Activated CD4-positive, alpha-beta T cell treated with anti-CD3 and anti-CD28 coated beads, Interleukin-2, amount 10 ng/mL, durations not matched to agents 24 days and 14 days (primary cell): ENCODE measurements at regions not wholly inside any gene's neighbourhood (a gene's known extent, or its start where the extent isn't known, plus 50 kb on each side); places are given as distances from the start of the nearest gene placed in this dataset.
"Not testable (repeated sequence)": the region's sequence is repeated elsewhere in the genome, so short reads cannot be mapped to it uniquely, and the experiment has no call there.

ENCODE experiments used
- DNase-seq: peaks from one replicate; pipeline ENCODE4 v3.0.0; 2022
- H3K27ac Mint-ChIP-seq: one replicate; pipeline ENCODE4 v1.8.0; 2022; ENCODE audit warnings: mild to moderate bottlenecking, mixed read lengths
- H3K27me3 Mint-ChIP-seq: one replicate; pipeline ENCODE4 v1.8.0; 2022; ENCODE audit warnings: mixed read lengths
- H3K36me3 Mint-ChIP-seq: one replicate; pipeline ENCODE4 v1.8.0; 2022; ENCODE audit warnings: low read depth, mild to moderate bottlenecking, mixed read lengths
- H3K4me1 Mint-ChIP-seq: one replicate; pipeline ENCODE4 v1.8.0; 2021; ENCODE audit warnings: mixed read lengths
- H3K4me3 Mint-ChIP-seq: one replicate; pipeline ENCODE4 v1.8.0; 2022; ENCODE audit warnings: mild to moderate bottlenecking, moderate library complexity, mixed read lengths
- H3K9me3 Mint-ChIP-seq: one replicate; pipeline ENCODE4 v1.8.0; 2021; ENCODE audit warnings: mixed read lengths
- intact Hi-C: fragments of 100-400 bp; cut with micrococcal nuclease; formaldehyde crosslinking; loops from one replicate; pipeline ENCODE4 v1.15.1; 2023

GRCh38 chr6:121723623-121724022, 288.2 kb downstream of the GJA1 start:
- no peaks in the 10 kb centered on the region for H3K36me3 Mint-ChIP-seq
- DNase-seq = no peak
- no peak overlapping the region for H3K4me3 Mint-ChIP-seq
- intact Hi-C loops = no loop called here
- no peaks in the 10 kb centered on the region for H3K4me1 Mint-ChIP-seq
- H3K9me3 Mint-ChIP-seq = peaks cover 4% of the 10 kb centered on the region
- no peak overlapping the region for H3K27ac Mint-ChIP-seq
- peaks cover 2% of the 10 kb centered on the region for H3K27me3 Mint-ChIP-seq

- DNase-seq = no peak
- no peak overlapping the region for H3K4me3 Mint-ChIP-seq
- no peaks in the 10 kb centered on the region for H3K4me1 Mint-ChIP-seq
- peaks cover 2% of the 10 kb centered on the region for H3K27me3 Mint-ChIP-seq
- no peak overlapping the region for H3K27ac Mint-ChIP-seq
- intact Hi-C loops = no loop called here
- peaks cover 4% of the 10 kb centered on the region for H3K9me3 Mint-ChIP-seq
- H3K36me3 Mint-ChIP-seq = no peaks in the 10 kb centered on the region
Observed at GRCh38 chr6:121724576-121724975, 289.1 kb downstream of the GJA1 start.

GRCh38 chr6:121726596-121726995, 291.1 kb downstream of the GJA1 start:
- intact Hi-C loops = no loop called here
- no peaks in the 10 kb centered on the region for H3K36me3 Mint-ChIP-seq
- no peak overlapping the region for H3K4me3 Mint-ChIP-seq
- no peaks in the 10 kb centered on the region for H3K4me1 Mint-ChIP-seq
- peaks cover 12% of the 10 kb centered on the region for H3K9me3 Mint-ChIP-seq
- no peak overlapping the region for H3K27ac Mint-ChIP-seq
- peaks cover 2% of the 10 kb centered on the region for H3K27me3 Mint-ChIP-seq
- DNase-seq = no peak

GRCh38 chr6:121730616-121731015, 295.2 kb downstream of the GJA1 start:
- peaks cover 8% of the 10 kb centered on the region for H3K9me3 Mint-ChIP-seq
- no peak for DNase-seq
- H3K4me1 Mint-ChIP-seq = no peaks in the 10 kb centered on the region
- intact Hi-C loops = no loop called here
- H3K27ac Mint-ChIP-seq = no peak overlapping the region
- H3K4me3 Mint-ChIP-seq = no peak overlapping the region
- H3K27me3 Mint-ChIP-seq = no peaks in the 10 kb centered on the region
- no peaks in the 10 kb centered on the region for H3K36me3 Mint-ChIP-seq

- Mint-ChIP-seq H3K9me3 (peaks cover 8% of the 10 kb centered on the region), H3K27ac (no peak overlapping the region), H3K36me3 (no peaks in the 10 kb centered on the region), H3K27me3 (no peaks in the 10 kb centered on the region), H3K4me1 (no peaks in the 10 kb centered on the region), H3K4me3 (no peak overlapping the region)
- intact Hi-C loops = no loop called here
- DNase-seq = no peak
Observed at GRCh38 chr6:121731381-121731780, 295.9 kb downstream of the GJA1 start.

GRCh38 chr6:121732641-121733040, 297.2 kb downstream of the GJA1 start:
- Mint-ChIP-seq H3K4me1 (no peaks in the 10 kb centered on the region), H3K27me3 (no peaks in the 10 kb centered on the region), H3K9me3 (peaks cover 8% of the 10 kb centered on the region), H3K27ac (no peak overlapping the region), H3K4me3 (no peak overlapping the region), H3K36me3 (no peaks in the 10 kb centered on the region)
- intact Hi-C loops = no loop called here
- DNase-seq = no peak

- H3K36me3 Mint-ChIP-seq = no peaks in the 10 kb centered on the region
- intact Hi-C loops = no loop called here
Observed at GRCh38 chr6:121733234-121733633, 297.8 kb downstream of the GJA1 start.

GRCh38 chr6:121740188-121740587, 304.7 kb downstream of the GJA1 start:
- H3K9me3 Mint-ChIP-seq, H3K27ac Mint-ChIP-seq, H3K4me3 Mint-ChIP-seq, H3K27me3 Mint-ChIP-seq, H3K4me1 Mint-ChIP-seq, intact Hi-C loops, H3K36me3 Mint-ChIP-seq, DNase-seq: not testable (repeated sequence)

More at GRCh38 chr6:121733234-121733633, 297.8 kb downstream of the GJA1 start:
- no peak overlapping the region for H3K27ac Mint-ChIP-seq
- peaks cover 8% of the 10 kb centered on the region for H3K9me3 Mint-ChIP-seq
- H3K4me1 Mint-ChIP-seq = no peaks in the 10 kb centered on the region
- no peaks in the 10 kb centered on the region for H3K27me3 Mint-ChIP-seq
- H3K4me3 Mint-ChIP-seq = no peak overlapping the region
- no peak for DNase-seq

GRCh38 chr6:121743691-121744090, 308.2 kb downstream of the GJA1 start:
- H3K36me3 Mint-ChIP-seq = no peaks in the 10 kb centered on the region
- no peaks in the 10 kb centered on the region for H3K4me1 Mint-ChIP-seq
- H3K27ac Mint-ChIP-seq = no peak overlapping the region
- H3K27me3 Mint-ChIP-seq = no peaks in the 10 kb centered on the region
- no peak for DNase-seq
- intact Hi-C loops = no loop called here
- H3K4me3 Mint-ChIP-seq = no peak overlapping the region
- H3K9me3 Mint-ChIP-seq = no peaks in the 10 kb centered on the region

- H3K36me3 Mint-ChIP-seq = no peaks in the 10 kb centered on the region
- no peak for DNase-seq
- no peaks in the 10 kb centered on the region for H3K27me3 Mint-ChIP-seq
- no peak overlapping the region for H3K27ac Mint-ChIP-seq
- H3K9me3 Mint-ChIP-seq = peaks cover 8% of the 10 kb centered on the region
- intact Hi-C loops = no loop called here
- no peak overlapping the region for H3K4me3 Mint-ChIP-seq
- no peaks in the 10 kb centered on the region for H3K4me1 Mint-ChIP-seq
Observed at GRCh38 chr6:121748376-121748775, 312.9 kb downstream of the GJA1 start.

GRCh38 chr6:121748850-121749249, 313.4 kb downstream of the GJA1 start:
- Mint-ChIP-seq H3K4me1 (no peaks in the 10 kb centered on the region), H3K27me3 (no peaks in the 10 kb centered on the region), H3K36me3 (no peaks in the 10 kb centered on the region), H3K4me3 (no peak overlapping the region), H3K9me3 (peaks cover 8% of the 10 kb centered on the region), H3K27ac (no peak overlapping the region)
- DNase-seq = no peak
- intact Hi-C loops = no loop called here

GRCh38 chr6:121755485-121755884, 320.0 kb downstream of the GJA1 start:
- Mint-ChIP-seq H3K27me3 (no peaks in the 10 kb centered on the region), H3K4me1 (no peaks in the 10 kb centered on the region), H3K4me3 (no peak overlapping the region), H3K27ac (no peak overlapping the region), H3K9me3 (peaks cover 8% of the 10 kb centered on the region), H3K36me3 (no peaks in the 10 kb centered on the region)
- no peak for DNase-seq
- intact Hi-C loops = no loop called here

GRCh38 chr6:121756666-121757065, 321.2 kb downstream of the GJA1 start:
- Mint-ChIP-seq H3K4me3 (no peak overlapping the region), H3K9me3 (peaks cover 5% of the 10 kb centered on the region), H3K27me3 (no peaks in the 10 kb centered on the region), H3K36me3 (no peaks in the 10 kb centered on the region), H3K27ac (no peak overlapping the region), H3K4me1 (no peaks in the 10 kb centered on the region)
- intact Hi-C loops = no loop called here
- DNase-seq = no peak

- Mint-ChIP-seq H3K27ac (no peak overlapping the region), H3K4me1 (peaks cover 4% of the 10 kb centered on the region), H3K4me3 (no peak overlapping the region), H3K27me3 (no peaks in the 10 kb centered on the region), H3K36me3 (no peaks in the 10 kb centered on the region), H3K9me3 (no peaks in the 10 kb centered on the region)
- DNase-seq = no peak
- intact Hi-C loops = no loop called here
Observed at GRCh38 chr6:121759370-121759769, 323.9 kb downstream of the GJA1 start.

GRCh38 chr6:121760191-121760590, 324.7 kb downstream of the GJA1 start:
- Mint-ChIP-seq H3K4me3 (no peak overlapping the region), H3K27ac (no peak overlapping the region)
- DNase-seq = no peak

More at GRCh38 chr6:121760191-121760590, 324.7 kb downstream of the GJA1 start:
- Mint-ChIP-seq H3K9me3 (peaks cover 7% of the 10 kb centered on the region), H3K36me3 (no peaks in the 10 kb centered on the region), H3K4me1 (peaks cover 12% of the 10 kb centered on the region), H3K27me3 (no peaks in the 10 kb centered on the region)
- intact Hi-C loops = no loop called here
